Transverse colon (tissue), 4 donors: ENCODE measurements at regions not wholly inside any gene's neighbourhood (a gene's known extent, or its start where the extent isn't known, plus 50 kb on each side); places are given as distances from the start of the nearest gene placed in this dataset.

Experiments
- DNase-seq: peaks from one replicate; pipeline ENCODE4 v3.0.0-alpha.2; 2019
- H3K27ac ChIP-seq, 4 donors: fragments of 200-600 bp; sonication (generic); 2 replicates each; pipeline ENCODE4 v1.5.1; 2016 to 2018; ENCODE audit warnings: inconsistent platforms in 4 of 4
- H3K27me3 ChIP-seq: fragments of 200-600 bp; sonication (generic); 2 replicates; pipeline ENCODE4 v1.5.1; 2017; ENCODE audit warnings: inconsistent platforms
- H3K36me3 ChIP-seq, 4 donors: fragments of 200-600 bp; sonication (generic); 2 replicates each; pipeline ENCODE4 v1.5.1; 2017 to 2019; ENCODE audit warnings: inconsistent platforms in 4 of 4
- H3K4me1 ChIP-seq, 4 donors: fragments of 200-600 bp; sonication (generic); 2 replicates each; pipeline ENCODE4 v1.5.1; 2017 to 2020; ENCODE audit warnings: inconsistent platforms in 4 of 4
- H3K4me3 ChIP-seq, 4 donors: fragments of 200-600 bp; sonication (generic); 1 replicate in 1 of 4; 2 replicates in 3 of 4; pipeline versions ENCODE4 v1.5.1 to v1.6.1; 2017 to 2019; ENCODE audit warnings: inconsistent platforms in 4 of 4
- H3K9me3 ChIP-seq, 2 donors: fragments of 200-600 bp; sonication (generic); 2 replicates each; pipeline ENCODE4 v1.5.1; 2017 to 2019; ENCODE audit warnings: inconsistent platforms in 2 of 2
- CTCF ChIP-seq, 5 experiments: fragments of 200-600 bp in 3 of 5; fragments of 450-650 bp in 2 of 5; sonication (generic) in 3 of 5; IDR thresholded peaks; 1 replicate in 2 of 5; 2 replicates in 3 of 5; pipeline ENCODE4 v1.5.1; 2016 to 2017; ENCODE audit warnings: antibody characterized with exemption in 5 of 5, inconsistent platforms in 3 of 5, mild to moderate bottlenecking in 2 of 5, moderate library complexity in 1 of 5
- EP300 ChIP-seq: sonication (generic); formaldehyde crosslinking; IDR thresholded peaks from one replicate; pipeline ENCODE4 v1.6.1; 2017; ENCODE audit warnings: antibody characterized with exemption, low read depth
- POLR2A ChIP-seq: fragments of 450-650 bp; IDR thresholded peaks from one replicate; pipeline ENCODE4 v1.6.1; 2016; ENCODE audit warnings: antibody characterized with exemption, mild to moderate bottlenecking, moderate library complexity
- POLR2AphosphoS5 ChIP-seq, 3 donors: sonication (generic); formaldehyde crosslinking; IDR thresholded peaks; one replicate each; pipeline ENCODE4 v1.6.1; 2016; ENCODE audit warnings: antibody characterized with exemption in 3 of 3
- whole genome bisulfite sequencing, 2 donors: methylation state at CpG; one replicate each; pipeline ENCODE4 v1.1.5; 2018; ENCODE audit warnings: low coverage in 1 of 2; 5-methylcytosine and 5-hydroxymethylcytosine counted together
- in situ Hi-C, 4 donors: fragments of 200-750 bp; cut with MboI; loops; one replicate each; pipeline versions ENCODE4 v1.15.0 to v1.15.1; 2017; ENCODE audit warnings: low sequenced_read_pairs in 3 of 4, low pct_ligation_motif_present in 1 of 4, low pct_unique_long_range_greater_than_20kb in 1 of 4
- intact Hi-C: fragments of 100-400 bp; cut with DNase I; formaldehyde crosslinking; loops from one replicate; pipeline ENCODE4 v1.15.1; 2023; ENCODE audit warnings: low total_unique reads

- in situ Hi-C loops: no loop called here
- intact Hi-C loops: no loop called here
- Histone ChIP-seq H3K27me3 (no peaks in the 10 kb centered on the region), H3K27ac (no peak overlapping the region), H3K9me3 (no peaks in the 10 kb centered on the region), H3K36me3 (no peaks in the 10 kb centered on the region), H3K4me3 (no peak overlapping the region), H3K4me1 (no peaks in the 10 kb centered on the region)
- 75 to 80% methylated on average over 1 of the region's 1 CpG for WGBS, 2 donors
- no peak for DNase-seq
- TF ChIP-seq POLR2A: no peak
- TF ChIP-seq EP300: no peak
- TF ChIP-seq CTCF (IDR thresholded peaks at IDR 0.05): no peak
- no peak for TF ChIP-seq POLR2AphosphoS5 (IDR thresholded peaks at IDR 0.05)
Measured at GRCh38 chr4:106869551-106869950, 166.6 kb downstream of the DKK2 start.

- intact Hi-C loops (no loop called here), in situ Hi-C loops (no loop called here)
- WGBS, 2 donors: 44 to 83% methylated on average over 1 to 2 of the region's 2 CpGs
Measured at GRCh38 chr4:106868381-106869035, 167.6 kb downstream of the DKK2 start.

GRCh38 chr4:106864231-106864630, 171.9 kb downstream of the DKK2 start:
- in situ Hi-C loops: no loop called here

More at GRCh38 chr4:106868381-106869035, 167.6 kb downstream of the DKK2 start:
- H3K4me1 ChIP-seq: no peaks in the 10 kb centered on the region
- H3K36me3 ChIP-seq: no peaks in the 10 kb centered on the region
- no peak overlapping the region for H3K27ac ChIP-seq
- no peak for DNase-seq
- H3K9me3 ChIP-seq: no peaks in the 10 kb centered on the region
- no peaks in the 10 kb centered on the region for H3K27me3 ChIP-seq
- no peak overlapping the region for H3K4me3 ChIP-seq
- TF ChIP-seq POLR2A: no peak

GRCh38 chr4:106854569-106855351, 181.4 kb downstream of the DKK2 start:
- H3K27ac ChIP-seq: no peak overlapping the region
- TF ChIP-seq EP300 (no peak), POLR2A (no peak), CTCF (IDR thresholded peaks at IDR 0.05) (no peak), POLR2AphosphoS5 (IDR thresholded peaks at IDR 0.05) (no peak)
- H3K4me1 ChIP-seq: no peaks in the 10 kb centered on the region
- no peak for DNase-seq
- no peaks in the 10 kb centered on the region for H3K27me3 ChIP-seq
- intact Hi-C loops (no loop called here), in situ Hi-C loops (no loop called here)
- no peak overlapping the region for H3K4me3 ChIP-seq
- no peaks in the 10 kb centered on the region for H3K9me3 ChIP-seq
- H3K36me3 ChIP-seq: no peaks in the 10 kb centered on the region

More at GRCh38 chr4:106864231-106864630, 171.9 kb downstream of the DKK2 start:
- no peak for DNase-seq
- Histone ChIP-seq H3K27ac (no peak overlapping the region), H3K4me3 (no peak overlapping the region), H3K36me3 (no peaks in the 10 kb centered on the region), H3K4me1 (no peaks in the 10 kb centered on the region), H3K27me3 (no peaks in the 10 kb centered on the region), H3K9me3 (no peaks in the 10 kb centered on the region)
- intact Hi-C loops: no loop called here
- TF ChIP-seq POLR2AphosphoS5 (IDR thresholded peaks at IDR 0.05) (no peak), CTCF (IDR thresholded peaks at IDR 0.05) (no peak), POLR2A (no peak), EP300 (no peak)
